ENCODE measurements at regions not wholly inside any gene's neighbourhood (a gene's known extent, or its start where the extent isn't known, plus 50 kb on each side); places are given as distances from the start of the nearest gene placed in this dataset.

DNA sequence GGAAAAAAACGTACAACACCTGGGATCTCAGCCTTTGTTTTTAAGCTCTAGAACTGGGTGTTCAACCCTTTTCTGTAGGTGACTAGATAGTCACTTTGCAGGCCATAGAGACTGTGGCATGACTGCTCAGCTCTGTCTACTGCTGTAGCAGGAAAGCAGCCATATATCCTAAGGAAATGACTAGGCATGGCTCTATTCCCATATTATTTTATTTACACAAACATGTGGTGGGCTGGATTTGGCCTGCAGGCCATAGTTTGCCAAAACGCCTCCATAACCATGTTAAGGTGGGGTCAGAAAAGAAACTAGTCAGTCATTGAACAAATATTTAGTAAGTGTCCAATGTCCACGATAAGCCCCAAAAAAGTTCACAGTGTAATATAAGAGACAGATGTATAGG, 452.5 kb downstream of the MCTP2 start:
- H3K9me3 ChIP-seq (ENCODE audit: insufficient read depth, low read depth, low read length), result no peaks in the 10 kb centered on the region
- no peak overlapping the region for H3K23ac ChIP-seq (ENCODE audit: low read length)
- no peak overlapping the region for H2BK5ac ChIP-seq (ENCODE audit: low read depth, low read length, poor library complexity)
- no peaks in the 10 kb centered on the region for H3K27me3 ChIP-seq (ENCODE audit: insufficient read depth, low read length)
- H3K27ac ChIP-seq (ENCODE audit: low read depth, low read length), result no peak overlapping the region
- no peak overlapping the region for H3K9ac ChIP-seq (ENCODE audit: low read length)
- H2BK120ac ChIP-seq (ENCODE audit: insufficient read depth, low read length, poor library complexity), result no peak overlapping the region
- no peak overlapping the region for H2AFZ ChIP-seq (ENCODE audit: insufficient read depth, low read length, poor library complexity)
- H2BK12ac ChIP-seq (ENCODE audit: low read length), result no peak overlapping the region
- no peak overlapping the region for H4K12ac ChIP-seq (ENCODE audit: low read depth, low read length)
- no peaks in the 10 kb centered on the region for H3K79me1 ChIP-seq (ENCODE audit: low read length)
- no peak for DNase-seq
- no CpG with 5 or more reads among the region's 3 CpGs for WGBS (ENCODE audit: extremely low coverage, insufficient coverage, insufficient read length)
- no peak overlapping the region for H2AK5ac ChIP-seq (ENCODE audit: low read length)
- H3K14ac ChIP-seq (ENCODE audit: low read length), result no peak overlapping the region
- H3K4ac ChIP-seq (ENCODE audit: low read depth, low read length), result no peak overlapping the region
- H3K79me2 ChIP-seq (ENCODE audit: control insufficient read depth, insufficient read depth, low read length, poor library complexity), result no peaks in the 10 kb centered on the region
- no peak overlapping the region for H3K18ac ChIP-seq (ENCODE audit: low read length)
- H3K36me3 ChIP-seq (ENCODE audit: control insufficient read depth in 1 of 2, insufficient read depth in 2 of 2, low read length in 2 of 2), result no peaks in the 10 kb centered on the region
- H4K8ac ChIP-seq (ENCODE audit: low read depth, low read length), result no peak overlapping the region
- no peak overlapping the region for H4K91ac ChIP-seq (ENCODE audit: low read depth, low read length)
- no peak overlapping the region for H3K4me3 ChIP-seq (ENCODE audit: low read depth, low read length)
- H3K4me2 ChIP-seq (ENCODE audit: low read length), result no peak overlapping the region
- no peaks in the 10 kb centered on the region for H3K4me1 ChIP-seq (ENCODE audit: control insufficient read depth in 1 of 2, insufficient read depth in 2 of 2, low read length in 2 of 2)

DNA sequence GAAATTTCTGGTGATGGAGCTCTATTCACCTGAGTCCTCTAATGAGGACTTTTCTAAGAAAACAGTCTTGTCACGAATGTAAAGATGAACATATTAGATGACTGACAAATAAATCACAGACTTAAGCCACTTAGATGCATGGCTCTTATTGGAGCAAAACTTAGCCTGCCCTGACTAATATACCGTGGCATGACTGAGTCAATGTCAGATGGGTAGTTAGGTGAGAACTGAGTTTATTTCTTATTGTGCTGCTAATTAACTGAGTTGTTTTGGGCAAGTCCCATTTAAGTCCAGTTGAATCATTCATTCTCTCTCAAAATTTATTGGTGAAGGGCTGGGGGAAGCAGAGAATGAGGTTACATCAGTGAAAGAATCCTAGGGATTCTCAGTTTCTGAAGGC, 459.8 kb downstream of the MCTP2 start:
- Histone ChIP-seq H2BK120ac (ENCODE audit: insufficient read depth, low read length, poor library complexity) (peak overlapping the region; percentile 76), H2BK5ac (ENCODE audit: low read depth, low read length, poor library complexity) (no peak overlapping the region), H2AFZ (ENCODE audit: insufficient read depth, low read length, poor library complexity) (no peak overlapping the region), H2BK12ac (ENCODE audit: low read length) (peak overlapping the region; percentile 97), H3K4me1 (ENCODE audit: control insufficient read depth in 1 of 2, insufficient read depth in 2 of 2, low read length in 2 of 2) (peaks cover 0 to 3% of the 10 kb centered on the region in 2 experiments), H3K4me3 (ENCODE audit: low read depth, low read length) (no peak overlapping the region), H3K27me3 (ENCODE audit: insufficient read depth, low read length) (no peaks in the 10 kb centered on the region), H3K36me3 (ENCODE audit: control insufficient read depth in 1 of 2, insufficient read depth in 2 of 2, low read length in 2 of 2) (no peaks in the 10 kb centered on the region), H3K79me1 (ENCODE audit: low read length) (peaks cover 12% of the 10 kb centered on the region), H4K91ac (ENCODE audit: low read depth, low read length) (no peak overlapping the region), H2AK5ac (ENCODE audit: low read length) (peak overlapping the region; percentile 91), H3K18ac (ENCODE audit: low read length) (no peak overlapping the region), H3K9ac (ENCODE audit: low read length) (no peak overlapping the region), H3K4me2 (ENCODE audit: low read length) (no peak overlapping the region), H3K79me2 (ENCODE audit: control insufficient read depth, insufficient read depth, low read length, poor library complexity) (no peaks in the 10 kb centered on the region), H3K9me3 (ENCODE audit: insufficient read depth, low read depth, low read length) (no peaks in the 10 kb centered on the region), H4K12ac (ENCODE audit: low read depth, low read length) (no peak overlapping the region), H4K8ac (ENCODE audit: low read depth, low read length) (peak overlapping the region; percentile 47), H3K4ac (ENCODE audit: low read depth, low read length) (no peak overlapping the region), H3K27ac (ENCODE audit: low read depth, low read length) (no peak overlapping the region), H3K23ac (ENCODE audit: low read length) (no peak overlapping the region), H3K14ac (ENCODE audit: low read length) (no peak overlapping the region)
- DNase-seq, result no peak
- WGBS (ENCODE audit: extremely low coverage, insufficient coverage, insufficient read length), result no CpG with 5 or more reads among the region's 2 CpGs

DNA sequence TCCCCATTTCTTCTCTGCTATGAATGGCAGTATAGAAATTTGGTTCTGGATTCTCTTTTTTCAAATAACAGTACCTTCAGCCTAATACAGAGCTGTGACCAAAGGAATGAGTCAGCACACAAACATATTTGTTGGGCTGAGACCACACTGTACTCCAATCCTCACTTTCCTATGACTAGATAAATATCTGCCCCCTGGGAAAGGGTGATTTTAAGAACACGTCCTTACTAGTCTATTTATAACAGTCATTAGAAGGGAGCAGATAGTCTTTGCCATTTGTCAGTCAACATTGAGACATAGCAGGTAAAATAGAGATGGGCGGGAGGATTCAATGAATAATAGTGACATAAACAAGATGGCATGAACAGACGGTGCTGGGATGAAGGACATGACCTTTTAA, 461.3 kb downstream of the MCTP2 start:
- peak overlapping the region; percentile 87 for H3K27ac ChIP-seq (ENCODE audit: low read depth, low read length)
- no CpG with 5 or more reads among the region's 3 CpGs for WGBS (ENCODE audit: extremely low coverage, insufficient coverage, insufficient read length)
- no peak overlapping the region for H2AFZ ChIP-seq (ENCODE audit: insufficient read depth, low read length, poor library complexity)

DNA sequence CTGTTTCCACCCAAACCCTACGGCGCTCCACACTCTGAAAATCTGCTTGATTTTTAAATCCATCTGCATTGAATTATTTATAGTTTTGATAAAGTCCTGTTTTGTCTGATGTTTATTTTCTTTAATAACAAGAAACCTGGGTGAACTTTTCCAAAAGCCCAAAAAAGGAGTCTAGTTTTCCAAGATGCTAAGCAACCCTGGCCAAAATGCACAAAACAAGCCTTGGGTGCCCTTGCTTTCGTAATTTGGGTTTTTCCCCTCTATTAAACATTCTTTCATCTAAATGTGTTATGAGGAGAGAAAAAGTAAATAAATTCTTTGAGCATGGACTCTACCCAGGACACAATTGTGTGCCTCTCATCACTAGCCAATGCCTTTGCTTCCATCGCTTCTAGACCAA, 468.9 kb downstream of the MCTP2 start:
- Histone ChIP-seq H4K91ac (ENCODE audit: low read depth, low read length) (no peak overlapping the region), H2BK5ac (ENCODE audit: low read depth, low read length, poor library complexity) (no peak overlapping the region), H3K4ac (ENCODE audit: low read depth, low read length) (no peak overlapping the region), H2AK5ac (ENCODE audit: low read length) (no peak overlapping the region), H3K79me2 (ENCODE audit: control insufficient read depth, insufficient read depth, low read length, poor library complexity) (no peaks in the 10 kb centered on the region), H3K18ac (ENCODE audit: low read length) (no peak overlapping the region), H2BK120ac (ENCODE audit: insufficient read depth, low read length, poor library complexity) (no peak overlapping the region), H3K27ac (ENCODE audit: low read depth, low read length) (no peak overlapping the region), H3K9me3 (ENCODE audit: insufficient read depth, low read depth, low read length) (no peaks in the 10 kb centered on the region), H2BK12ac (ENCODE audit: low read length) (no peak overlapping the region), H3K36me3 (ENCODE audit: control insufficient read depth in 1 of 2, insufficient read depth in 2 of 2, low read length in 2 of 2) (no peaks in the 10 kb centered on the region), H3K4me3 (ENCODE audit: low read depth, low read length) (no peak overlapping the region), H3K4me1 (ENCODE audit: control insufficient read depth in 1 of 2, insufficient read depth in 2 of 2, low read length in 2 of 2) (peaks cover 0 to 6% of the 10 kb centered on the region in 2 experiments), H3K4me2 (ENCODE audit: low read length) (no peak overlapping the region), H3K14ac (ENCODE audit: low read length) (no peak overlapping the region), H2AFZ (ENCODE audit: insufficient read depth, low read length, poor library complexity) (no peak overlapping the region), H3K79me1 (ENCODE audit: low read length) (no peaks in the 10 kb centered on the region), H4K12ac (ENCODE audit: low read depth, low read length) (no peak overlapping the region), H3K23ac (ENCODE audit: low read length) (no peak overlapping the region), H4K8ac (ENCODE audit: low read depth, low read length) (no peak overlapping the region), H3K9ac (ENCODE audit: low read length) (no peak overlapping the region), H3K27me3 (ENCODE audit: insufficient read depth, low read length) (no peaks in the 10 kb centered on the region)
- DNase-seq, result no peak
- WGBS (ENCODE audit: extremely low coverage, insufficient coverage, insufficient read length), result no CpG with 5 or more reads among the region's 4 CpGs

More for the DNA sequence above, 461.3 kb downstream of the MCTP2 start:
- Histone ChIP-seq H3K79me1 (ENCODE audit: low read length) (peaks cover 12% of the 10 kb centered on the region), H3K4me3 (ENCODE audit: low read depth, low read length) (no peak overlapping the region), H3K9me3 (ENCODE audit: insufficient read depth, low read depth, low read length) (no peaks in the 10 kb centered on the region), H3K27me3 (ENCODE audit: insufficient read depth, low read length) (no peaks in the 10 kb centered on the region), H3K23ac (ENCODE audit: low read length) (no peak overlapping the region), H2BK12ac (ENCODE audit: low read length) (no peak overlapping the region), H4K8ac (ENCODE audit: low read depth, low read length) (no peak overlapping the region), H3K4me1 (ENCODE audit: control insufficient read depth in 1 of 2, insufficient read depth in 2 of 2, low read length in 2 of 2) (peaks cover 0 to 3% of the 10 kb centered on the region in 2 experiments), H2AK5ac (ENCODE audit: low read length) (no peak overlapping the region), H2BK120ac (ENCODE audit: insufficient read depth, low read length, poor library complexity) (no peak overlapping the region), H4K12ac (ENCODE audit: low read depth, low read length) (no peak overlapping the region), H4K91ac (ENCODE audit: low read depth, low read length) (no peak overlapping the region), H3K14ac (ENCODE audit: low read length) (no peak overlapping the region), H3K18ac (ENCODE audit: low read length) (no peak overlapping the region), H3K4me2 (ENCODE audit: low read length) (no peak overlapping the region), H3K79me2 (ENCODE audit: control insufficient read depth, insufficient read depth, low read length, poor library complexity) (no peaks in the 10 kb centered on the region), H3K36me3 (ENCODE audit: control insufficient read depth in 1 of 2, insufficient read depth in 2 of 2, low read length in 2 of 2) (no peaks in the 10 kb centered on the region), H3K9ac (ENCODE audit: low read length) (no peak overlapping the region), H3K4ac (ENCODE audit: low read depth, low read length) (no peak overlapping the region), H2BK5ac (ENCODE audit: low read depth, low read length, poor library complexity) (no peak overlapping the region)
- DNase-seq, result no peak

All from trophoblast cell (in vitro differentiated cells and primary cell).